Fibroblast of villous mesenchyme (primary cell): ENCODE measurements at regions not wholly inside any gene's neighbourhood (a gene's known extent, or its start where the extent isn't known, plus 50 kb on each side); places are given as distances from the start of the nearest gene placed in this dataset.
A peak's percentile ranks its signal among the peaks of the same experiment; 100 is the strongest.

Experiments
- DNase-seq: peaks from one replicate; pipeline ENCODE4 v3.0.0-alpha.2; 2010; ENCODE audit warnings: low read depth
- H3K4me3 ChIP-seq: 2 replicates; pipeline ENCODE4 v1.5.1; 2011; ENCODE audit warnings: low read depth, mild to moderate bottlenecking, low read length
- TF ChIP-seq, protein P1 (sequence below): IDR thresholded peaks from 2 replicates; pipeline ENCODE4 v1.5.1; 2012; ENCODE audit warnings: low read depth, mild to moderate bottlenecking, low read length; ENCODE audit not compliant: insufficient read depth

DNA sequence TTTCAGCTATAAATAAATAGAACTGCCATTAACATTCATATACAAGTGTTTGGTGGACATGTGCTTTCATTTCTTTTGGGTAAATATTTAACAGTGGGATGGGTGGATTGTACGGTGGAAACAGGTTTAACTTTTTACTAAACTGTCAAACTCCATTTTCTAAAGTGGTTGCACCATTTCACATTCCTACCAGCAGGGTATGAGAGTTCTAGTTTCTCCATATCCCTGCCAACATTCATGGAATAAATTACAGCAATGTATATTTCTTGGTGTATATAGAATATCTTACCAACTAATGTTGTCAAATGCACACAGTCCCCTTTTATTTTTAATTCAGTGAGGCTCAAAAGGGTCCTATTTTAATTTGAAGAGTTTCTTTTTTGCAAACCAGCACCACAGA is 71.3 kb upstream of the CTXND1 start:
- DNase-seq, result no peak

DNA sequence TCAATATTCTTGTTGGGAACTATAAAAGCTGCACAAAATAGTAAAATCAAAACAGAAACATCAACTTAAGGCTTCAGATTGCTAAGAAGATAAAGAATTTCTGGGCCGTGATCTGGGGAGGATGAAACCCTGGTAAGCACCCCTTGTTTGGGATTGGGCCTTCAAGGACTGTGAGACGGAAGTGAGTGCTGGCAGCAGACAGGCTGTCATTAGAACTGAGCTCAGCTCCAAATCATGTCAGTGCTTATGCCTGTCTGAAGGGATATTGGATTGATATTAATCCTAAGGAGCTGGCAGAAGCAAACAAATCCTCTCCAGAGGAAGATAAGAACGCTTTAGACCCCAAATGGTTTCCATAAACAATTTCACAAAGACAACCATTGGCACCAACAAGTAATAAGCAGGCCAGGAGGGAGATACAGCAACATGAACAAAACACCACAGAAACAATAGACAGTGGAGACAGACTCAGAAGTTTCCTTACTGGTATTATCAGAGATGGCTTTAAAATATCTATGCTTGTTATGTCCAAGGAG is 72.6 kb upstream of the CTXND1 start:
- TF ChIP-seq, protein P1, sequence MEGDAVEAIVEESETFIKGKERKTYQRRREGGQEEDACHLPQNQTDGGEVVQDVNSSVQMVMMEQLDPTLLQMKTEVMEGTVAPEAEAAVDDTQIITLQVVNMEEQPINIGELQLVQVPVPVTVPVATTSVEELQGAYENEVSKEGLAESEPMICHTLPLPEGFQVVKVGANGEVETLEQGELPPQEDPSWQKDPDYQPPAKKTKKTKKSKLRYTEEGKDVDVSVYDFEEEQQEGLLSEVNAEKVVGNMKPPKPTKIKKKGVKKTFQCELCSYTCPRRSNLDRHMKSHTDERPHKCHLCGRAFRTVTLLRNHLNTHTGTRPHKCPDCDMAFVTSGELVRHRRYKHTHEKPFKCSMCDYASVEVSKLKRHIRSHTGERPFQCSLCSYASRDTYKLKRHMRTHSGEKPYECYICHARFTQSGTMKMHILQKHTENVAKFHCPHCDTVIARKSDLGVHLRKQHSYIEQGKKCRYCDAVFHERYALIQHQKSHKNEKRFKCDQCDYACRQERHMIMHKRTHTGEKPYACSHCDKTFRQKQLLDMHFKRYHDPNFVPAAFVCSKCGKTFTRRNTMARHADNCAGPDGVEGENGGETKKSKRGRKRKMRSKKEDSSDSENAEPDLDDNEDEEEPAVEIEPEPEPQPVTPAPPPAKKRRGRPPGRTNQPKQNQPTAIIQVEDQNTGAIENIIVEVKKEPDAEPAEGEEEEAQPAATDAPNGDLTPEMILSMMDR, result no peak

More for the DNA sequence above, 71.3 kb upstream of the CTXND1 start:
- TF ChIP-seq, protein P1, result peak; percentile 20
- no peak overlapping the region for H3K4me3 ChIP-seq

DNA sequence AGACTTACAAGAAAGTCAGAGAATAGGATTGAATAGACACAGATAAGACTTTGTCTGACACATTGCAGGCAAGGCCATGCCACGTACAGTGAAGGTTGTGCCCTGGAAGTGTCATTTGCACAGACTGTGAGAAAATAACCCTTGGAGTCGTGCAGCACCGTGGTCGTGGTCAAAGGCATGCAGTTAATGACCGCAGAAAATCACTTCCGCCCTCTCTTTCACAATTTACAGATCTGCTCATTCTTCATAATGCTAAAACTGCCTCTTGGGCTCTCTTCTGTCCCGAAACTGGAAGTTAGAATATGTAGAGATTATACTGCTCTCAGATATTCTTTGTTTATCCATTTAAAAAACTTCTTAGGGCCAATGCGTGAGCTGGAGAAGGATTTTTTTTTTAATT is 73.2 kb upstream of the CTXND1 start:
- DNase-seq, result peak; percentile 34
- TF ChIP-seq, protein P1, result no peak
- H3K4me3 ChIP-seq, result no peak overlapping the region

More for the DNA sequence above, 72.6 kb upstream of the CTXND1 start:
- H3K4me3 ChIP-seq, result no peak overlapping the region
- DNase-seq, result no peak

DNA sequence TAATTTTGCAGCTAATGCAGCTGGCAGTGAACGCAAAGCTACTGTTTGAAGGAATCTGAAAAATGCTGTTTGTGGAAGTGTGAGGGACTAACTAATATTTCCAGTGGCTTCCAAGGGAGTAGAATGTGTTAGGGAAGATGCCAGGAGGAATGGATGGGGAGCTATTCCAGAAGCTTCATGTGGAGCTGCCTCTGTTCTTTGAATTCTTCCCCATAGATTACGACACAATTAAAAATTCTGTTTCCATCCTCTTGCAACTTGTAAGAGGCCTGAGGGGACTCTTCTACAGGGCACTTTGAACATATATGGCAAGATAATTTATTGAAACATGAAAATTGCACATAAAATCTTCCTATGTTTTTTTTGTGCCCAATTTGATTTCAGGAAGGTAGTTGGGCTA is 74.3 kb upstream of the CTXND1 start:
- no peak overlapping the region for H3K4me3 ChIP-seq
- no peak for DNase-seq
- TF ChIP-seq, protein P1, result no peak

DNA sequence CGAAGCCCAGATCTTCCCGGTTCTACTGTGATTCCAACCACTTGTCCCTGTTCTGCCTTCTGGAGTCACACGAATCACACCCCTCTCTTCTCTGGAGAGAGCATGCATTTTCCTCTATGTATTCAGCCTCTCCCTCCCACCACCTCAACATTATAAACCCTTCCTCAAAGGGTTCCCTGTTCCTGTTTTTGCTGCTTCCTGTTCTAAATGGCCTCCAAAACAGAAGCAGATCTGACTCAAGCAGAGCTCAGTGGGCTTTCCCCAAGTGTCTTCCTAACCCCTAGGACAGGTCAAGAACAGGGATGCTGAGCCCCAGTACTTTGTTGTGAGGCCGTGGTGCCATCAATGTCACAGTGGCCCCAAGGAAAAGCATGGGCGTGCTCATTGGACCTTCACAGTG is 75.7 kb upstream of the ARNT2 start:
- DNase-seq, result no peak
- no peak overlapping the region for H3K4me3 ChIP-seq
- TF ChIP-seq, protein P1, result no peak

DNA sequence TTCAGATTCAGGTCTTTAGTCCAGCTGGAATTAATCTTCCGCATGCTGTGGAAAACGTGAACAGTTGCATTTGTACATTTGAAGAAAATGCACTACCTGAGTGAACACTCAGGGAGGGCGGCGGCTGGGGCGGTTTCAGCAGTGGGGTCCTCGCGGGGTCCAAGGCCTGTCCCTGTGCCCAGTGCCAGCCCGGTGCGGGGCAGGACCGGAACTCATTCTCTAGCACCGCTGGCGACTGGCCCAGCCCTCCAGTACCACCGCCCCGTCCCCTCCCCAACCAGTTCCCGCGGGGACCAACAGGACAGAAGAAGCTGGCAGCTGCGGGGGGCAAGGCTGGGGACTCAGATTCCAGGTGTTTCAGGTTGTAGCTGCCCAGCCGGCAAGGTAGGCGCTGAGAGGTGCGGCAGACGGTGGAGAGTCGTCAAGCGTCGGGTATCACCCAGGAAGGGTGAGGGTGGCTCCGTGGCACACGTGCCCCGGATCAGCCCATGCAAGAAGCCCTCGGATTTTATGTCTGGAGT is 72.2 kb upstream of the ARNT2 start:
- H3K4me3 ChIP-seq, result no peak overlapping the region
- TF ChIP-seq, protein P1, result no peak
- DNase-seq, result no peak

DNA sequence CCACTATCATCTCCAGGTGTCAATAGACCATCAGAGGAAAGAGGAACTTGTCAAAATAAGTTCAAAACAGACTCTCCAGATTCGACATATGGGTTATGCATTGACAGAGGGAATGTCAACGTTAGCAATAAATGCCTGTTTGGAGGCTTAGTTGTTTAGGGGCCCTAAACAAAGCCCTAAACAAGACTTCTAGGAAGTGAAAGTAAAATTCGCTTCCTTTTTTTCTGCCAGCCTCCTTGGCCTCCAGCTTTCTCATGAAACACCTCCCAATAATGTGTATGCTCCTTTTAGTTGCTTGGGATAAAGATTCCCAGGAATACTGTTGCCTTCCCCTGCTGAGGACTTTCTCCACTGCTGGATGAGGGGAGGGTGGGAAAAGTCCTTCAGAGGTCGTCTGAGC is 70.9 kb upstream of the ARNT2 start:
- DNase-seq, result no peak
- no peak overlapping the region for H3K4me3 ChIP-seq

More for the DNA sequence above, 70.9 kb upstream of the ARNT2 start:
- TF ChIP-seq, protein P1, result no peak
